SK-N-SH (cell line): ENCODE measurements at regions not wholly inside any gene's neighbourhood (a gene's known extent, or its start where the extent isn't known, plus 50 kb on each side); places are given as distances from the start of the nearest gene placed in this dataset.

Experiments
- EP300 ChIP-seq, 2 experiments: IDR thresholded peaks; 2 replicates each; pipeline versions ENCODE4 v1.4.0 to v1.6.1; 2012; ENCODE audit warnings: borderline replicate concordance in 1 of 2, low read depth in 1 of 2, low read length in 1 of 2
- JUND ChIP-seq: IDR thresholded peaks from 2 replicates; pipeline ENCODE4 v1.4.0; 2012
- POLR2AphosphoS5 ChIP-seq: IDR thresholded peaks from 2 replicates; pipeline ENCODE4 v1.6.1; 2012; ENCODE audit warnings: low read depth, low read length
- SIN3A ChIP-seq: IDR thresholded peaks from 2 replicates; pipeline ENCODE4 v1.6.1; 2012; ENCODE audit warnings: low read depth, mild to moderate bottlenecking, low read length, moderate library complexity, borderline replicate concordance
- SMC3 ChIP-seq: IDR thresholded peaks from 2 replicates; pipeline ENCODE4 v1.6.1; 2012; ENCODE audit warnings: low read depth, low read length, improper control_type of control experiment
- TAF1 ChIP-seq: IDR thresholded peaks from 2 replicates; pipeline ENCODE4 v1.6.1; 2012; ENCODE audit warnings: low read depth, mild to moderate bottlenecking, low read length, moderate library complexity, borderline replicate concordance
- YY1 ChIP-seq: IDR thresholded peaks from 2 replicates; pipeline ENCODE4 v1.4.0; 2012; ENCODE audit warnings: low read depth, mild to moderate bottlenecking
- TF ChIP-seq, protein P1 (sequence below): fragments of 200-600 bp; sonication (generic); IDR thresholded peaks from 2 replicates; pipeline ENCODE4 v1.6.1; 2017; ENCODE audit warnings: antibody characterized with exemption, mild to moderate bottlenecking, moderate library complexity
- TF ChIP-seq, protein P2 (sequence below): IDR thresholded peaks from 2 replicates; pipeline ENCODE4 v1.6.1; 2012; ENCODE audit warnings: mild to moderate bottlenecking, low read depth, low read length, moderate library complexity
- TF ChIP-seq, protein P3 (sequence below): IDR thresholded peaks from 2 replicates; pipeline ENCODE4 v1.4.0; 2012; ENCODE audit warnings: low read depth
- TF ChIP-seq, protein P4 (sequence below): IDR thresholded peaks from 2 replicates; pipeline ENCODE4 v1.4.0; 2012; ENCODE audit warnings: low read depth, borderline replicate concordance

DNA sequence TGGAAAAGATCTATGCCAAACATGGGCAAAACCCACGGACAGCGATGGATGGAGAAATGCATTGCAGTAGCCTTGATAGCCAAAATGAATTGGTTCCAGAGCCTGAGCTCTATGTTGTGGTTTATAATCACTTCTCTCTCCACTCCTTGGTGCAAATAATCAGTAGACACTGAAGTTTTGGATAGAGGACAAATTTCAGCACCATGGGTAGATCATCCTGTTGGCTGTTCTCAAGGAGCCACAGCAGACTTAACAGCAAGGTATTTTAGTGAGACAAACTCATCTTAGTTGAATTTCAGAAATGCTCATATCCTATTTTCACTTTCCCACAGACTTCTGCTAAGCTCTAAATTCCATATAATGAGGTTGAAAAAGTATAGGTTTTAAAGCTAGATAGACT, 88.3 kb upstream of the CCL1 start:
- TF ChIP-seq TAF1 (no peak), SIN3A (no peak), SMC3 (no peak), POLR2AphosphoS5 (no peak), EP300 (IDR thresholded peaks at IDR 0.05; ENCODE audit: borderline replicate concordance in 1 of 2, low read depth in 1 of 2, low read length in 1 of 2) (no peak), YY1 (no peak), JUND (no peak)
- TF ChIP-seq, protein P1, sequence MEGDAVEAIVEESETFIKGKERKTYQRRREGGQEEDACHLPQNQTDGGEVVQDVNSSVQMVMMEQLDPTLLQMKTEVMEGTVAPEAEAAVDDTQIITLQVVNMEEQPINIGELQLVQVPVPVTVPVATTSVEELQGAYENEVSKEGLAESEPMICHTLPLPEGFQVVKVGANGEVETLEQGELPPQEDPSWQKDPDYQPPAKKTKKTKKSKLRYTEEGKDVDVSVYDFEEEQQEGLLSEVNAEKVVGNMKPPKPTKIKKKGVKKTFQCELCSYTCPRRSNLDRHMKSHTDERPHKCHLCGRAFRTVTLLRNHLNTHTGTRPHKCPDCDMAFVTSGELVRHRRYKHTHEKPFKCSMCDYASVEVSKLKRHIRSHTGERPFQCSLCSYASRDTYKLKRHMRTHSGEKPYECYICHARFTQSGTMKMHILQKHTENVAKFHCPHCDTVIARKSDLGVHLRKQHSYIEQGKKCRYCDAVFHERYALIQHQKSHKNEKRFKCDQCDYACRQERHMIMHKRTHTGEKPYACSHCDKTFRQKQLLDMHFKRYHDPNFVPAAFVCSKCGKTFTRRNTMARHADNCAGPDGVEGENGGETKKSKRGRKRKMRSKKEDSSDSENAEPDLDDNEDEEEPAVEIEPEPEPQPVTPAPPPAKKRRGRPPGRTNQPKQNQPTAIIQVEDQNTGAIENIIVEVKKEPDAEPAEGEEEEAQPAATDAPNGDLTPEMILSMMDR: no peak
- TF ChIP-seq, protein P2, sequence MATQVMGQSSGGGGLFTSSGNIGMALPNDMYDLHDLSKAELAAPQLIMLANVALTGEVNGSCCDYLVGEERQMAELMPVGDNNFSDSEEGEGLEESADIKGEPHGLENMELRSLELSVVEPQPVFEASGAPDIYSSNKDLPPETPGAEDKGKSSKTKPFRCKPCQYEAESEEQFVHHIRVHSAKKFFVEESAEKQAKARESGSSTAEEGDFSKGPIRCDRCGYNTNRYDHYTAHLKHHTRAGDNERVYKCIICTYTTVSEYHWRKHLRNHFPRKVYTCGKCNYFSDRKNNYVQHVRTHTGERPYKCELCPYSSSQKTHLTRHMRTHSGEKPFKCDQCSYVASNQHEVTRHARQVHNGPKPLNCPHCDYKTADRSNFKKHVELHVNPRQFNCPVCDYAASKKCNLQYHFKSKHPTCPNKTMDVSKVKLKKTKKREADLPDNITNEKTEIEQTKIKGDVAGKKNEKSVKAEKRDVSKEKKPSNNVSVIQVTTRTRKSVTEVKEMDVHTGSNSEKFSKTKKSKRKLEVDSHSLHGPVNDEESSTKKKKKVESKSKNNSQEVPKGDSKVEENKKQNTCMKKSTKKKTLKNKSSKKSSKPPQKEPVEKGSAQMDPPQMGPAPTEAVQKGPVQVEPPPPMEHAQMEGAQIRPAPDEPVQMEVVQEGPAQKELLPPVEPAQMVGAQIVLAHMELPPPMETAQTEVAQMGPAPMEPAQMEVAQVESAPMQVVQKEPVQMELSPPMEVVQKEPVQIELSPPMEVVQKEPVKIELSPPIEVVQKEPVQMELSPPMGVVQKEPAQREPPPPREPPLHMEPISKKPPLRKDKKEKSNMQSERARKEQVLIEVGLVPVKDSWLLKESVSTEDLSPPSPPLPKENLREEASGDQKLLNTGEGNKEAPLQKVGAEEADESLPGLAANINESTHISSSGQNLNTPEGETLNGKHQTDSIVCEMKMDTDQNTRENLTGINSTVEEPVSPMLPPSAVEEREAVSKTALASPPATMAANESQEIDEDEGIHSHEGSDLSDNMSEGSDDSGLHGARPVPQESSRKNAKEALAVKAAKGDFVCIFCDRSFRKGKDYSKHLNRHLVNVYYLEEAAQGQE: peak; percentile 80; the same call in 1 of the 2 replicates
- TF ChIP-seq, protein P3, sequence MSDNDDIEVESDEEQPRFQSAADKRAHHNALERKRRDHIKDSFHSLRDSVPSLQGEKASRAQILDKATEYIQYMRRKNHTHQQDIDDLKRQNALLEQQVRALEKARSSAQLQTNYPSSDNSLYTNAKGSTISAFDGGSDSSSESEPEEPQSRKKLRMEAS: no peak
- TF ChIP-seq, protein P4, sequence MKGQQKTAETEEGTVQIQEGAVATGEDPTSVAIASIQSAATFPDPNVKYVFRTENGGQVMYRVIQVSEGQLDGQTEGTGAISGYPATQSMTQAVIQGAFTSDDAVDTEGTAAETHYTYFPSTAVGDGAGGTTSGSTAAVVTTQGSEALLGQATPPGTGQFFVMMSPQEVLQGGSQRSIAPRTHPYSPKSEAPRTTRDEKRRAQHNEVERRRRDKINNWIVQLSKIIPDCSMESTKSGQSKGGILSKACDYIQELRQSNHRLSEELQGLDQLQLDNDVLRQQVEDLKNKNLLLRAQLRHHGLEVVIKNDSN: no peak
